Naive thymus-derived CD8-positive, alpha-beta T cell (primary cell): ENCODE measurements at regions not wholly inside any gene's neighbourhood (a gene's known extent, or its start where the extent isn't known, plus 50 kb on each side); places are given as distances from the start of the nearest gene placed in this dataset.

Experiments used
- ATAC-seq, 2 donors: fragments of 150-1000 bp; cut with Tn5 transposase in 1 of 2; sonication (Bioruptor Pico), chemical (Tn5 transposase) in 1 of 2; 1 replicate in 1 of 2; 2 replicates in 1 of 2; pipeline ENCODE4 v1.10.0; 2021; ENCODE audit warnings: mild to moderate bottlenecking in 2 of 2, moderate library complexity in 2 of 2
- POLR2A ChIA-PET: fragments of 350-600 bp; sonication (Branson Sonifier 250); formaldehyde crosslinking; loops from one replicate; lab custom pipeline; 2021; ENCODE audit warnings: antibody characterized with exemption; lab: Charles Lee
- DNase-seq, 10 donors: peaks; one replicate each; pipeline versions ENCODE4 v3.0.0 to v3.0.0-alpha.2; 2020 to 2022
- H3K27ac Mint-ChIP-seq, 10 donors: one replicate each; pipeline ENCODE4 v1.8.0; 2020 to 2022; ENCODE audit warnings: mild to moderate bottlenecking in 10 of 10, mixed read lengths in 10 of 10, moderate library complexity in 4 of 10, inconsistent platforms in 1 of 10
- H3K27me3 Mint-ChIP-seq, 5 donors: one replicate each; pipeline ENCODE4 v1.8.0; 2021 to 2022; ENCODE audit warnings: mixed read lengths in 5 of 5
- H3K36me3 Mint-ChIP-seq, 3 donors: one replicate each; pipeline ENCODE4 v1.8.0; 2020 to 2022; ENCODE audit warnings: mixed read lengths in 3 of 3, mild to moderate bottlenecking in 2 of 3, inconsistent platforms in 1 of 3
- H3K4me1 Mint-ChIP-seq, 4 donors: one replicate each; pipeline ENCODE4 v1.8.0; 2021 to 2022; ENCODE audit warnings: mixed read lengths in 4 of 4
- H3K4me3 Mint-ChIP-seq, 10 donors: one replicate each; pipeline ENCODE4 v1.8.0; 2020 to 2022; ENCODE audit warnings: mild to moderate bottlenecking in 10 of 10, mixed read lengths in 10 of 10, moderate library complexity in 6 of 10, inconsistent platforms in 1 of 10
- H3K9me3 Mint-ChIP-seq, 9 donors: one replicate each; pipeline ENCODE4 v1.8.0; 2020 to 2022; ENCODE audit warnings: mixed read lengths in 9 of 9, mild to moderate bottlenecking in 3 of 9, inconsistent platforms in 1 of 9, moderate library complexity in 1 of 9

DNA sequence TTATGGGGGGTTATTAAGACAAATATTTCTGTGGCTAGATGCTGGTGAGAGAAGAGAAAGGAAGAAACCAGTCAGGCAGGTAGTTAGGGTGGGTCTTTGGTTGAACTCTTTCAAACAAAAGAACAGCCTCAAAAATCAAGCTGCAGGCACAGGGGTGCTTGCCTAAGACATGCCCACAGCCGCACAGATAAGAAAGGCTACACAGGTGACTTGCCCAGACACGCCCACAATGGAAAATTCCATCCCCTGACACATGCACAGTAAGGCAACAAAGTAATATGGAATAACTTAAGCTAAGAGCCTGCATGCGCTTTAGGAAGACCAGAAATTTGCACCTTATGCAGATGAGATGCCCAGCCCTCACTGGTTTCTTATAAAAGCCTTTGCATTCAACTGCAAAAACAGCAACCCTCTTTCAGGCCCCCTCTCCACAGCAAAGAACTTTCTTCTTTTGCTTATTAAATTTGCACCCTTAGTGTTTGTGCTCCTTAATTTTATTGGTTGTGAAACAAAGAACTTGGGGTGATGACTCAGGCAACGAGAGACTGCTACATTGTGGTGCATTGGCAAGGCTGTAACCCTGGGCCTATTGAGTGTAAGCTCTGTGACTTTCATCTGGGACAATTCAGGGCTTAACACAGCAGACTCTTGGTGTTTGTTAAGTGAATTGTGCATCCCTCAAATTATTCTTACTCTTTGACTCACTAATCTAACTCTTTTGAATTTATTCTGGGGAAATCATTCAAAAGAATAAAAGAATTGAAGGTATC lies 149.4 kb downstream of the RPAP3 start:
- Mint-ChIP-seq H3K27ac (no peak overlapping the region), H3K4me3 (no peak overlapping the region), H3K36me3 (peaks cover 0 to 16% (median 14%) of the 10 kb centered on the region in 3 donors), H3K27me3 (peaks cover 0 to 6% (median 0%) of the 10 kb centered on the region in 5 donors), H3K4me1 (peaks cover 6 to 17% (median 12%) of the 10 kb centered on the region in 4 donors), H3K9me3 (peaks cover 0 to 22% (median 10%) of the 10 kb centered on the region in 9 donors)
- ATAC-seq (no peak), DNase-seq (no peak)
- POLR2A ChIA-PET = no interaction called here

- peaks cover 0 to 19% (median 19%) of the 10 kb centered on the region in 3 donors for H3K36me3 Mint-ChIP-seq
- peaks cover 0 to 6% (median 0%) of the 10 kb centered on the region in 5 donors for H3K27me3 Mint-ChIP-seq
- H3K4me1 Mint-ChIP-seq = peaks cover 6 to 17% (median 12%) of the 10 kb centered on the region in 4 donors
- POLR2A ChIA-PET = no interaction called here
- peak overlapping the region in 7 of 10 donors; percentile 4 to 57 (median 30) for H3K4me3 Mint-ChIP-seq
- DNase-seq (peak in 3 of 10 donors; percentile 4 to 35 (median 26)), ATAC-seq (peak; percentile 44 to 70)
- peak overlapping the region in 1 of 10 donors; percentile 27 for H3K27ac Mint-ChIP-seq
- peaks cover 4 to 22% (median 12%) of the 10 kb centered on the region in 9 donors for H3K9me3 Mint-ChIP-seq
These were observed 151.7 kb downstream of the RPAP3 start for GRCh38 chr12:47554046-47554653.

- DNase-seq (no peak), ATAC-seq (no peak)
- Mint-ChIP-seq H3K4me1 (peaks cover 6 to 17% (median 12%) of the 10 kb centered on the region in 4 donors), H3K36me3 (peaks cover 0 to 19% (median 19%) of the 10 kb centered on the region in 3 donors), H3K9me3 (peaks cover 5 to 22% (median 12%) of the 10 kb centered on the region in 9 donors), H3K27ac (peak overlapping the region in 1 of 10 donors; percentile 27), H3K4me3 (no peak overlapping the region), H3K27me3 (peaks cover 0 to 6% (median 0%) of the 10 kb centered on the region in 5 donors)
- POLR2A ChIA-PET = no interaction called here
These were observed 152.6 kb downstream of the RPAP3 start for GRCh38 chr12:47553266-47553665.

DNA sequence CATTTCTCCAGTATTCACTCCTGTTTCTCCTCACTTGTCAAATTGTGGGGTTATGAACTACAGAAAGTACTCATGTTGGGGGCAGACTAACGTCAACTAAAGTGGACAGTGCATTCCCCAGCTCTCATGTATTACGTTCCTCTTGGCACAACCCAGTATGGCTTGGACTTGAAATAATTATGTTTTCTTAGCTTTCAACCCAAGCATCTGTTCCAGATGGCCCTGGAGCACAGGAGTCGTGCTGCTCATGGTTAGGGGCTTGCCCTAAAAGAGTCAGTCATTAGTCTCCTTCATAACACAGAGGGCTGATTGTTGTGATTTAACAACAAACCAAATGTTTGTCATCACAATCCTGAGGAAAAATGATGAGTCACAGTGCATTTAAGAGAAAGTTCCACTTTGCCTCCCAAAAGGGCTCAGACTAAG lies 154.4 kb downstream of the RPAP3 start:
- peaks cover 0 to 6% (median 0%) of the 10 kb centered on the region in 5 donors for H3K27me3 Mint-ChIP-seq
- H3K4me1 Mint-ChIP-seq = peaks cover 6 to 17% (median 12%) of the 10 kb centered on the region in 4 donors
- H3K4me3 Mint-ChIP-seq = no peak overlapping the region
- H3K9me3 Mint-ChIP-seq = peaks cover 5 to 22% (median 12%) of the 10 kb centered on the region in 9 donors
- POLR2A ChIA-PET = no interaction called here
- ATAC-seq = no peak
- no peak overlapping the region for H3K27ac Mint-ChIP-seq
- no peak for DNase-seq
- H3K36me3 Mint-ChIP-seq = peaks cover 0 to 19% (median 19%) of the 10 kb centered on the region in 3 donors

- POLR2A ChIA-PET = no interaction called here
- Mint-ChIP-seq H3K36me3 (peaks cover 0 to 14% (median 13%) of the 10 kb centered on the region in 3 donors), H3K27ac (no peak overlapping the region), H3K9me3 (peaks cover 5 to 18% (median 10%) of the 10 kb centered on the region in 9 donors), H3K4me3 (no peak overlapping the region), H3K4me1 (peaks cover 6 to 11% (median 7%) of the 10 kb centered on the region in 4 donors), H3K27me3 (peaks cover 0 to 1% (median 0%) of the 10 kb centered on the region in 5 donors)
- ATAC-seq (no peak), DNase-seq (no peak)
These were observed 156.6 kb downstream of the RPAP3 start for GRCh38 chr12:47549258-47549657.

DNA sequence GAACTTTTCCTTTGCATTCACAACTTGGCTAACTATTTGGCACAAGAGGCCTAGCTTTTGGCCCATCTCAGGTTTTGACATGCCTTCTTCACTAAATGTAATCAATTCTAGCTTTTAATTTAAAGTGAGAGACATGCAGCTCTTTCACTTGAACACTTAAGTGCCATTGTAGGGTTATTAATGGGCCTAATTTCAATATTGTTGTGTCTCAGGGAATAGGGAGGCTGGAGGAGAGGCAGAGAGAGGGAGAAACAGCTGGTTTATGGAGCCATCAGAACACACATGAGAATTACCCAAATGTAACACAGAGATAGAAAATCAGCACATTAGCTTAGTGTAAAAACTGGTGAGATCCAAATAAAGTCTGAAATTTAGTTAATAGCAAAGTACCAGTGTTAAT lies 157.4 kb downstream of the RPAP3 start:
- ATAC-seq = no peak
- Mint-ChIP-seq H3K4me3 (no peak overlapping the region), H3K36me3 (peaks cover 0 to 11% (median 10%) of the 10 kb centered on the region in 3 donors)

DNA sequence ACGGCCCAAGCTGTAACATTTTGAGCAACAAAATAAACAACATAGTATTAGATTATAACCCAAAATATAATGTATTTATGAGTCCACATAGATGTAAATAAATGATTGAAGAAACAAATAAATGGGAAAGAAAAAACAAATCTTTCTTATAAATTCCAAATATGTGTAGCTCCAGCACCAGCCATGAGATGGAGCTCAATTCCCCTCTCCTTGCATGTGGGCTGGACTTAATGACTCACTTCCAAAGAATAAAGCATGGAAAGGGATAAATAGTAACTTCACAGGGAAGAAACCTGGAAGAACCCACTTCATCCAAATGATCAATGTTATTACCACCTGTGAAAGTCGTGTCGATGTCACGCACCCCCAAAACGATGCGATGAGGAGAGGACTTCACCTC lies 158.8 kb downstream of the RPAP3 start:
- peaks cover 2 to 7% (median 5%) of the 10 kb centered on the region in 4 donors for H3K4me1 Mint-ChIP-seq
- no peak for DNase-seq
- peaks cover 0 to 5% (median 0%) of the 10 kb centered on the region in 9 donors for H3K9me3 Mint-ChIP-seq
- H3K4me3 Mint-ChIP-seq = no peak overlapping the region
- H3K36me3 Mint-ChIP-seq = peaks cover 0 to 4% (median 3%) of the 10 kb centered on the region in 3 donors
- peaks cover 0 to 3% (median 0%) of the 10 kb centered on the region in 5 donors for H3K27me3 Mint-ChIP-seq
- H3K27ac Mint-ChIP-seq = no peak overlapping the region
- ATAC-seq = no peak
- POLR2A ChIA-PET = no interaction called here

More for the DNA sequence above, 157.4 kb downstream of the RPAP3 start:
- peaks cover 2 to 4% (median 2%) of the 10 kb centered on the region in 4 donors for H3K4me1 Mint-ChIP-seq
- POLR2A ChIA-PET = no interaction called here
- H3K27me3 Mint-ChIP-seq = peaks cover 0 to 1% (median 0%) of the 10 kb centered on the region in 5 donors
- DNase-seq = no peak
- no peak overlapping the region for H3K27ac Mint-ChIP-seq
- peaks cover 5 to 10% (median 7%) of the 10 kb centered on the region in 9 donors for H3K9me3 Mint-ChIP-seq

- H3K36me3 Mint-ChIP-seq = peaks cover 0 to 4% (median 3%) of the 10 kb centered on the region in 3 donors
- DNase-seq (no peak), ATAC-seq (no peak)
- H3K4me3 Mint-ChIP-seq = no peak overlapping the region
- no peak overlapping the region for H3K27ac Mint-ChIP-seq
- peaks cover 0 to 3% (median 0%) of the 10 kb centered on the region in 9 donors for H3K9me3 Mint-ChIP-seq
- peaks cover 2 to 15% (median 6%) of the 10 kb centered on the region in 4 donors for H3K4me1 Mint-ChIP-seq
- POLR2A ChIA-PET = interaction anchor here (0.6 kb wide), 1 partner anchor 1556 kb away, joined by 3 read pairs; the partner anchor contains the start of gene SCAF11
- peaks cover 0 to 3% (median 0%) of the 10 kb centered on the region in 5 donors for H3K27me3 Mint-ChIP-seq
These were observed 159.8 kb downstream of the RPAP3 start for GRCh38 chr12:47545938-47546609.

DNA sequence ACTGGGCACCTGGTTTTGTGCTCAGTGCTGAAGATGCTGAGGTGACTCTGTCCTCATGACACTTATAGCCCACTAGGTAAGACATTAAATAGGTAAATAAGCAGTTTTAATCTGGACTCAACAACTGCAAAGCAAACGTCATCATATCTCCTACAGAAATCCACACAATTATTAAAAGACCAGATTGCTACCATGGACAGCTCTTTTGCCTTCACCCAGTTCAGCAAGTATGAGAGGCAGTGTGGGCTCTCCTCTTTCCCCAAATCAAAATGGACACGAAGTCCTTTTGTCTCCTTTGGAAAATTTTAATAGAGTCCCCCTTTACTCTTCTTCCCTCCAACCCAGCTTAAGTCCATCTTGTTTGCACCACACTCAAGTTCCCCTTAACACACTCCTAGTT lies 171.1 kb downstream of the RPAP3 start:
- Mint-ChIP-seq H3K27ac (no peak overlapping the region), H3K4me1 (peaks cover 0 to 8% (median 5%) of the 10 kb centered on the region in 4 donors), H3K4me3 (no peak overlapping the region), H3K36me3 (peaks cover 0 to 30% (median 9%) of the 10 kb centered on the region in 3 donors), H3K9me3 (peaks cover 9 to 31% (median 20%) of the 10 kb centered on the region in 9 donors), H3K27me3 (peaks cover 0 to 7% (median 1%) of the 10 kb centered on the region in 5 donors)
- ATAC-seq (no peak), DNase-seq (no peak)
- POLR2A ChIA-PET = no interaction called here

DNA sequence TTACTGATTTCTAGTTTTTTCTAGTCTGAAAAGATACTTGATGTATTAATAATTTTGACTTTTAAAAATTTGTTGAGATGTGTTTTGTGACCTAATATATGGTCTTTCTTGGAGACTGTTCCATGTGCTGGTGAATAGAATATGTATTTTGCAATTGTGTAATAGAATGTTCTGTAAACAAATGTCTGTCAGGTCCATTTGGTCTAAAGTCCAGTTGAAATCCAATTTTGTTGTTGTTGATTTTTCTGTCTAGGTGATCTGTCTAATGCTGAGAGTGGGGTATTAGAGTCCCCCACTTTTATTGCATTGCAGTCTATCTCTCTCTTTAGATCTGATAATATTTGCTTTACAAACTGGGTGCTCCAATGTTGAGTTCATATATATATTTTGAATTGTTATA lies 175.8 kb downstream of the RPAP3 start:
- Mint-ChIP-seq H3K4me1 (no peaks in the 10 kb centered on the region), H3K27me3 (peaks cover 0 to 10% (median 2%) of the 10 kb centered on the region in 5 donors), H3K36me3 (peaks cover 0 to 47% (median 16%) of the 10 kb centered on the region in 3 donors), H3K27ac (no peak overlapping the region), H3K9me3 (peaks cover 19 to 54% (median 33%) of the 10 kb centered on the region in 9 donors), H3K4me3 (no peak overlapping the region)
- POLR2A ChIA-PET = no interaction called here
- DNase-seq = no peak
- ATAC-seq = no peak

- Mint-ChIP-seq H3K4me1 (peaks cover 0 to 4% (median 0%) of the 10 kb centered on the region in 4 donors), H3K4me3 (no peak overlapping the region), H3K27ac (no peak overlapping the region), H3K36me3 (peaks cover 0 to 37% (median 16%) of the 10 kb centered on the region in 3 donors), H3K9me3 (peaks cover 19 to 45% (median 31%) of the 10 kb centered on the region in 9 donors), H3K27me3 (peaks cover 0 to 6% (median 2%) of the 10 kb centered on the region in 5 donors)
- POLR2A ChIA-PET = no interaction called here
- ATAC-seq = no peak
- DNase-seq = no peak
These were observed 178.0 kb downstream of the RPAP3 start for GRCh38 chr12:47527816-47528215.

DNA sequence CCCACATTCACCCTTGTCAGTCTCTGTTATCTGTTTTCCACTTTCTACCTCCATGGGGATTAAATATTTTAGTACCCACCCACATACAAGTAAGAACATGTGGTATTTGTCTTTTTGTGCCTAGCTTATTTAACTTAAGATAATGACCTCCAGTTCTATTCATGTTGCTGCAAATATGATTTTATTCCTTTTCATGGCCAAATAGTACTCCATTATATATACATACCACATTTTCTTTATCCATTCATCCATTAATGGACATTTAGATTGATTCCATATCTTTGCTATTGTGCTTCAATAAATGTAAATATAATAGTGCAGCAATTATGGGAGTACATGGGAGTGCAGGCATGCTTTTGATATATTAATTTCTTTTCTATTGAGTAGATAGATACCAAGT lies 185.8 kb downstream of the RPAP3 start:
- Mint-ChIP-seq H3K36me3 (peaks cover 0 to 19% (median 19%) of the 10 kb centered on the region in 3 donors), H3K27ac (no peak overlapping the region), H3K9me3 (peaks cover 8 to 53% (median 25%) of the 10 kb centered on the region in 9 donors), H3K4me1 (peaks cover 0 to 4% (median 0%) of the 10 kb centered on the region in 4 donors), H3K4me3 (no peak overlapping the region), H3K27me3 (peaks cover 0 to 2% (median 0%) of the 10 kb centered on the region in 5 donors)
- POLR2A ChIA-PET = no interaction called here
- ATAC-seq (no peak), DNase-seq (no peak)
